Motor neuron (in vitro differentiated cells): ENCODE measurements at regions not wholly inside any gene's neighbourhood (a gene's known extent, or its start where the extent isn't known, plus 50 kb on each side); places are given as distances from the start of the nearest gene placed in this dataset.
A peak's percentile ranks its signal among the peaks of the same experiment; 100 is the strongest.
"Not testable (repeated sequence)": the region's sequence is repeated elsewhere in the genome, so short reads cannot be mapped to it uniquely, and the experiment has no call there.

Experiments
- ATAC-seq, 8 experiments: fragments of 200-7000 bp; cut with Tn5 transposase; replicated peaks in 6 of 8; 2 replicates each; pipeline ENCODE4 v1.8.0; 2021; ENCODE audit warnings: mild to moderate bottlenecking in 8 of 8, moderate library complexity in 8 of 8
- H3K27ac ChIP-seq, 2 donors: fragments of 250-450 bp; sonication (Bioruptor Pico); 2 replicates each; pipeline ENCODE4 v1.9.0; 2021; ENCODE audit warnings: antibody characterized with exemption in 2 of 2, mild to moderate bottlenecking in 2 of 2, moderate library complexity in 1 of 2
- H3K4me1 ChIP-seq, 2 donors: fragments of 250-450 bp; sonication (Bioruptor Pico); replicated peaks in 1 of 2; 2 replicates each; pipeline ENCODE4 v1.6.1; 2021; ENCODE audit warnings: antibody characterized with exemption in 2 of 2, mild to moderate bottlenecking in 2 of 2, moderate library complexity in 1 of 2
- H3K4me3 ChIP-seq, 5 donors: fragments of 250-450 bp; sonication (Bioruptor Pico); 2 replicates each; pipeline ENCODE4 v1.9.0; 2021; ENCODE audit warnings: antibody characterized with exemption in 5 of 5, mild to moderate bottlenecking in 5 of 5, moderate library complexity in 4 of 5
- WGBS, 10 experiments: fragments of 450-650 bp; shearing (Covaris generic); methylation state at CpG; one replicate each; pipeline ENCODE4 v1.0.0; 2022; 5-methylcytosine and 5-hydroxymethylcytosine counted together
- in situ Hi-C, 9 experiments: fragments of 400-800 bp; cut with MboI; loops; one replicate each; pipeline ENCODE4 v1.15.0; 2021; ENCODE audit warnings: low sequenced_read_pairs in 9 of 9, low pct_unique_long_range_greater_than_20kb in 2 of 9; ENCODE audit not compliant: unreplicated experiment in 9 of 9

- in situ Hi-C loops, result no loop called here
- no peak for ATAC-seq
- Histone ChIP-seq H3K4me1 (no peaks in the 10 kb centered on the region), H3K4me3 (no peak overlapping the region), H3K27ac (no peak overlapping the region)
- WGBS, 10 experiments, result 40 to 100% (median 88%) methylated on average over 1 of the region's 1 CpG; no CpG with 5 or more reads in 4 of the 10 experiments
Measured at GRCh38 chr3:33971055-33971454, 172.6 kb downstream of the PDCD6IP start.

GRCh38 chr3:33975463-33975862 lies 177.0 kb downstream of the PDCD6IP start:
- no peaks in the 10 kb centered on the region for H3K4me1 ChIP-seq
- no peak for ATAC-seq
- H3K4me3 ChIP-seq, result no peak overlapping the region
- in situ Hi-C loops, result no loop called here
- no peak overlapping the region for H3K27ac ChIP-seq
- 0 to 96% (median 83%) methylated on average over 1 to 4 of the region's 4 CpGs; no CpG with 5 or more reads in 3 of the 10 experiments for WGBS, 10 experiments

GRCh38 chr3:33977227-33977626 lies 178.8 kb downstream of the PDCD6IP start:
- 0 to 100% (median 68%) methylated on average over 1 to 2 of the region's 2 CpGs; no CpG with 5 or more reads in 2 of the 10 experiments for WGBS, 10 experiments
- no peak for ATAC-seq
- in situ Hi-C loops, result no loop called here
- H3K4me1 ChIP-seq, result no peaks in the 10 kb centered on the region
- H3K27ac ChIP-seq, result no peak overlapping the region
- H3K4me3 ChIP-seq, result no peak overlapping the region

- peak in 4 of 8 experiments; percentile 50 to 90 (median 60) for ATAC-seq
- in situ Hi-C loops, result no loop called here
- Histone ChIP-seq H3K4me3 (no peak overlapping the region), H3K4me1 (no peaks in the 10 kb centered on the region), H3K27ac (no peak overlapping the region)
- 0 to 95% (median 34%) methylated on average over 1 to 3 of the region's 3 CpGs; no CpG with 5 or more reads in 3 of the 10 experiments for WGBS, 10 experiments
Measured at GRCh38 chr3:33980252-33980651, 181.8 kb downstream of the PDCD6IP start.

- WGBS, 10 experiments, result 0 to 88% (median 80%) methylated on average over 1 to 4 of the region's 4 CpGs
- Histone ChIP-seq H3K4me1 (no peaks in the 10 kb centered on the region), H3K4me3 (no peak overlapping the region), H3K27ac (no peak overlapping the region)
- in situ Hi-C loops, result no loop called here
- ATAC-seq, result no peak
Measured at GRCh38 chr3:33982269-33982798, 183.9 kb downstream of the PDCD6IP start.

- H3K4me3 ChIP-seq, ATAC-seq, in situ Hi-C loops, H3K4me1 ChIP-seq, H3K27ac ChIP-seq: not testable (repeated sequence)
- WGBS, 10 experiments, result 17 to 100% (median 50%) methylated on average over 1 of the region's 1 CpG; no CpG with 5 or more reads in 7 of the 10 experiments
Measured at GRCh38 chr3:33982949-33983348, 184.5 kb downstream of the PDCD6IP start.

GRCh38 chr3:33989229-33989628 lies 190.8 kb downstream of the PDCD6IP start:
- no peak for ATAC-seq
- Histone ChIP-seq H3K27ac (no peak overlapping the region), H3K4me3 (no peak overlapping the region), H3K4me1 (no peaks in the 10 kb centered on the region)
- in situ Hi-C loops, result no loop called here
- whole genome bisulfite sequencing, 10 experiments, result 40 to 100% (median 93%) methylated on average over 1 to 3 of the region's 6 CpGs; no CpG with 5 or more reads in 7 of the 10 experiments

- no peak for ATAC-seq
- Histone ChIP-seq H3K4me1 (no peaks in the 10 kb centered on the region), H3K4me3 (no peak overlapping the region), H3K27ac (no peak overlapping the region)
- WGBS, 10 experiments, result 13 to 100% (median 72%) methylated on average over 1 of the region's 1 CpG; no CpG with 5 or more reads in 4 of the 10 experiments
- in situ Hi-C loops, result no loop called here
Measured at GRCh38 chr3:33991673-33992072, 193.2 kb downstream of the PDCD6IP start.

- H3K27ac ChIP-seq, result no peak overlapping the region
- H3K4me3 ChIP-seq, result no peak overlapping the region
- no peak for ATAC-seq
- in situ Hi-C loops, result no loop called here
- no peaks in the 10 kb centered on the region for H3K4me1 ChIP-seq
- 0 to 100% (median 75%) methylated on average over 1 of the region's 1 CpG; no CpG with 5 or more reads in 4 of the 10 experiments for WGBS, 10 experiments
Measured at GRCh38 chr3:33993631-33994030, 195.2 kb downstream of the PDCD6IP start.

- no peaks in the 10 kb centered on the region for H3K4me1 ChIP-seq
- 0 to 40% (median 0%) methylated on average over 1 of the region's 1 CpG; no CpG with 5 or more reads in 4 of the 10 experiments for WGBS, 10 experiments
- H3K4me3 ChIP-seq, result no peak overlapping the region
- H3K27ac ChIP-seq, result no peak overlapping the region
- no peak for ATAC-seq
- in situ Hi-C loops, result no loop called here
Measured at GRCh38 chr3:33994568-33994967, 196.1 kb downstream of the PDCD6IP start.

GRCh38 chr3:34000301-34000700 lies 201.9 kb downstream of the PDCD6IP start:
- in situ Hi-C loops, result loop anchor here in 1 of 9 experiments (25.0 kb wide), 1 partner anchor 88 kb away; no protein-coding TSS in a partner anchor
- Histone ChIP-seq H3K27ac (no peak overlapping the region), H3K4me1 (no peaks in the 10 kb centered on the region), H3K4me3 (no peak overlapping the region)
- no peak for ATAC-seq

- no peaks in the 10 kb centered on the region for H3K4me1 ChIP-seq
- 40 to 81% (median 70%) methylated on average over 1 to 3 of the region's 3 CpGs; no CpG with 5 or more reads in 3 of the 10 experiments for WGBS, 10 experiments
- ATAC-seq, result no peak
- H3K27ac ChIP-seq, result no peak overlapping the region
- H3K4me3 ChIP-seq, result no peak overlapping the region
- in situ Hi-C loops, result loop anchor here in 1 of 9 experiments (25.0 kb wide), 1 partner anchor 89 kb away; no protein-coding TSS in a partner anchor
Measured at GRCh38 chr3:34001022-34001421, 202.6 kb downstream of the PDCD6IP start.

GRCh38 chr3:34001990-34002389 lies 203.6 kb downstream of the PDCD6IP start:
- WGBS, 10 experiments, result 33 to 100% (median 73%) methylated on average over 1 of the region's 1 CpG; no CpG with 5 or more reads in 6 of the 10 experiments
- no peak overlapping the region for H3K4me3 ChIP-seq
- no peak for ATAC-seq
- H3K27ac ChIP-seq, result no peak overlapping the region
- no peaks in the 10 kb centered on the region for H3K4me1 ChIP-seq
- in situ Hi-C loops, result loop anchor here in 1 of 9 experiments (25.0 kb wide), 1 partner anchor 90 kb away; no protein-coding TSS in a partner anchor

- no peak for ATAC-seq
- H3K27ac ChIP-seq, result no peak overlapping the region
- no peak overlapping the region for H3K4me3 ChIP-seq
- WGBS, 10 experiments, result 44 to 100% (median 69%) methylated on average over 1 to 3 of the region's 3 CpGs; no CpG with 5 or more reads in 2 of the 10 experiments
- in situ Hi-C loops, result loop anchor here in 1 of 9 experiments (25.0 kb wide), 1 partner anchor 90 kb away; no protein-coding TSS in a partner anchor
- no peaks in the 10 kb centered on the region for H3K4me1 ChIP-seq
Measured at GRCh38 chr3:34002569-34003100, 204.2 kb downstream of the PDCD6IP start.
